Activated CD4-positive, alpha-beta T cell treated with anti-CD3 and anti-CD28 coated beads, Interleukin-2, amount 50 U/mL, for 24 hours (primary cell): ENCODE measurements at regions not wholly inside any gene's neighbourhood (a gene's known extent, or its start where the extent isn't known, plus 50 kb on each side); places are given as distances from the start of the nearest gene placed in this dataset.

Experiments
- DNase-seq, 2 donors: peaks; one replicate each; pipeline ENCODE4 v3.0.0-alpha.2; 2020; ENCODE audit warnings: low read depth in 1 of 2, low spot score in 1 of 2

DNA sequence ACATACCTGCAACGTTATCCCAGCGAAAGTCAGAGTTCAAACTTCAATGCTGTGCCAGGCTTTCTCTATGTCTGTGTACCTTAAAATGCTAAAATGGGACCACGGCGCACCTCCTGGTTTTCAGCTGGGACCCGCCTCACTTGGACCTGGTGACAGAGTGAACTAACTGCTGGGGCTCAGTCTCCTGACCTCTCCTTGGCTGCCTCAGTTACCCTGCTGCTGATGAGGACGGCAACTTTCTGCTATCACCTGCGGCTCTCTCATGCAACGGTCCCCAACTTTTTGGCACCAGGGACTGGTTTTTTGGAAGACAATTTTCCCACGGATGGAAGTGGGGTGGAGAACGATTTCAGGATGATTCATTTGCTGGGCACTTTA, 402.8 kb downstream of the BRD1 start:
- DNase-seq, result no peak

GRCh38 chr22:49423125-49423650, 404.5 kb downstream of the BRD1 start:
- DNase-seq, result no peak

DNA sequence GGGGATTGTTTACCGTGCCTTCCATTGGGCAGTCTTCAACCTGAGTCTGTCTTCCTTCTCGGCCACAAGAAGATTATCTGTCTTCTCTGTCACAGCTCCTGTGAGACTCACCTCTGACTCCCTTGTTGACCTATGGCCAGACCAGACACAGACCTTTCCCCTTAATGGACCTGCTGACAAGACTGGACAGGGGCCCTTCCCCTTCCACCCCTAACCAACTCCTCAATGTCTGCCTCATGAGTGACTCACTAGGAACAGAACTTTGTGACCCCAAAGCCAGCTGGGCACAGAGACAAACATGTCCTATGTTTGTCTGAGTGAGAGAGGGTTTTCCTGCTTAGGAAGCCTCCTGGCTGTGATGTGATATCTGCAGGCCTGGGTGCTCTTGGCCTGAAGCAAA, 405.0 kb downstream of the BRD1 start:
- DNase-seq, result no peak

DNA sequence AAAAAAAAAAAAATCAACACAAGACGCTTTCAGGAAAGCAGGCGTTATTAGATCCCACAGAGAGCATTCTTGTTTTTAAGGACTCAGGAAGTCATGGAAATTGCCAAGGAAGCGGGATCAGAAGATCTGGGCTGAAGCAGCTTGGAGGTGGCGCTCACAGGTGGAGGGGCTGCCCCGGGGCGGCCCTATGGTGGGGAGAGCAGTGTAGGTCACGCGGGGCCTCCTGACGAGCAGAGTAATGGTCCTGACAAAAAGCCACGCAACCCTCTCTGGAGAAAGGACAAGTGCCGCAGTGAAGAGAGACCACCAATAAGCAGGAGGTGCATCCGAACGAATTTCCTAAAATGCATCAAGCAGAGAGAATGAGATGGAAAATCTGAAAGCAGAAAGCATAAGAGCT, 407.0 kb downstream of the BRD1 start:
- DNase-seq, result no peak

- no peak for DNase-seq
These were observed 408.0 kb downstream of the BRD1 start for GRCh38 chr22:49419661-49420060.

DNA sequence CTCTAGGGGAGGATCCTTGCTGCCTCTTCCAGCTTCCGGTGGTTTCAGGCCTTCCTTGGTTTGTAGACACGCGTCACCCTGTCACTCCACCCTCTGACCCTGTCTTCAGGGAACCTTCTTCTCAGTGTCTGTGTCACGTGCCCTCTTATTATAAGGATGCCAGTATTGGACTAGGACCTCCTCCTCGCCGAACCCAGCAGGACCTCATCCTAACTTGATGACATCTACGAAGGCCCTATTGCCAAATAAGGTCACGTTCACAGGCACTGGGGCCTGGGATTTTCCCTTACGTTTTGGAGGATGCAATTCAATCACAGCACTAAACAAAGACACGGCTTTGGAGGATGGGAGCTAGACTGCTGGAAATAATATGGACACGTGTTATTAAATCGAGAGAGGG, 408.7 kb downstream of the BRD1 start:
- no peak for DNase-seq

- DNase-seq, result no peak
These were observed 409.3 kb downstream of the BRD1 start for GRCh38 chr22:49418341-49418894.

DNA sequence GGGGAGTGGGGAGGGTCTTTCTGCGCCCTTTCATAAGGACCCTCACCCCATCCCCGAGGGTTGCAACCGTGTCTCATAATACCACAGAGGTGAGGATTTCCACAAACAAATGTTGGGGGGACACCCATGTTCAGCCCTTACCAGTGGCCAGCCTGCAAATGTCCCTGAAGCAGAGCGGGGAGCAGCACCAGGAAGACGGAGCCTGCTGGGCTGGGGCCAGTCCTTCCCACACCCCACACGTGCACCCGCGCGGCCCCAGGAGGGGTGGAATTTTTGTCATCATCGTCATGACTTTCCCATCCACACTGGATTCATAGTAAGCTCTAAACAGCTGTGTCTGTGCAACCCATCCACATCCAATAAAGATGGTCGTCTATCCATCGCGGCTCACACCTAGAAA, 409.8 kb downstream of the BRD1 start:
- no peak for DNase-seq

DNA sequence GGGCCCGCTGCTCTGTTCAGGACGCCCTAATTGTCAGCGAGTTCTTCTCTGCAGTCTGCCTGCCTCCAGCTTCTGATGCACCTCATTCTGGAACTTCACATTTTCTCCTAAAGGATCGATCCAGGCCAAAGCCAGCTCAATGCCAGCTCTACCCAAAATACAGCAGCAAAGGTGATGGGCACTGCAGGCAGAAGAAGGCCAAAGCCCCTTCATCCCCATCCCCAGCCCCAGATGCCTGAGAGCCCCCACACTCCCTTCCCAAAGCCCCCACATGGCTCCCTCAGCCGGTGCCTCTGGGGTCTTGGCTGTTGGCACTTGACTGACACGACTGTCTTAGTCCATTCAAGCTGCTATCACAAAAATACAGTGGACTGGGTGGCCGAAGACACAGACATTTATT, 410.3 kb downstream of the BRD1 start:
- no peak for DNase-seq

DNA sequence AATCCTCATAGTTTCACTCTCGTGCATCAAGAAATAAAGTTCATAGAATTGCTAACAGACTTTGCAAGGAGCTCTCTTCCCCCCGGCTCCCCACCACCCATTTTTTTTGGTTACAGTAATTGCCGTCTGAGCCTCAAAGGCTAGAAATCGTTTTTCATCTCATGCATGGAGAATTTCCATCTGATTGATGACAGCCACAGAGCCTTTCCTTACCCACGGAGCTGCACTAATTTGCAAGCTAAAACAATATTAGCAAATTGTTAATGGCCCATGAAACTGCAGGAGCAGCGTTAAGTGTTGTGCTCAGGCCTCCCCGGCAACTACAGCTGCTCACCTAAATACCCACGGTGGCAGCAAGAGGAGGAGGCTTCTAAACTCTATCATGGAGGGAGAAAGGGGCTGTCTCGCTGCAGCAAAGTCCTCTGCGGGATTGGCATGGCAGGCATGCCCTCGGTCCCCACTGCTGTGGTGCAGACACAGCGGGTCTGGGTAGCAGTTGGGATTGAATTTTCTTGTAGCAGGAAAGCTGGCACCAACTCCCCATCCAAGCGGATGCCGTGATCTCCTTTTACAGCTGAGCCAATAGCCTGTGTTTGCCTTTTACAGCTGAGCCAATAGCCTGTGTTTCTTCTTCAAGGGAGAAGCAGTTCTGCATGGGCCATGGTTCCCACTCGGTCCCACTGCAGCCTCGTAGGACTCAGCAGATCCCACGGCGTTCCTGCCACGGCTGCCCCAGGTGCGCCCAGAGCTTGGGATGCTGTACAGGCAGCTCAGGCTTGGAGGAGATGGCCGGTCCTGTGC, 412.3 kb downstream of the BRD1 start:
- no peak for DNase-seq

- DNase-seq, result no peak
These were observed 414.1 kb downstream of the BRD1 start for GRCh38 chr22:49413551-49413950.

DNA sequence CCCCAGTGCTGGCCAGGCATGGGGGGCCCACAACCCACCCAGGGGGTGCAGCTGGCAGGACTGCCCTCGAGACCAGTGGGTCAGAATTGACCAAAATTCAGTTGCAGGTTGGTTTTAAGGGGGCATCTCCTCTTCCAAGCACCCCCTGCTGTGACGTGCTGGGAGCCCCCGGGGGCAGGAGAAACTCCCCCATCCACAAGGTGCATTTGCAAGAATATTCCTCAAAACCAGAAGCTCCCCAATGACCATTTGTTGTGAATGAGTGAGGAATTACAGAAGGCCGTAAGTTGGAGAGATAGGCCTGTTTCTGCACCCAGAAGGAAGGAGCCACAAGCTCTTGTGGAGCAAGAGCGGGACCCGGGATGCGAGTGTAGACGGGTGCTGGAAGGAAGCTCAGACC, 414.5 kb downstream of the BRD1 start:
- no peak for DNase-seq

GRCh38 chr22:49412236-49412635, 415.4 kb downstream of the BRD1 start:
- DNase-seq, result no peak

GRCh38 chr22:49411236-49411635, 416.4 kb downstream of the BRD1 start:
- no peak for DNase-seq

- no peak for DNase-seq
These were observed 419.4 kb downstream of the BRD1 start for GRCh38 chr22:49408102-49408836.

GRCh38 chr22:49406879-49407587, 420.6 kb downstream of the BRD1 start:
- DNase-seq, result no peak

- DNase-seq, result no peak
These were observed 421.5 kb downstream of the BRD1 start for GRCh38 chr22:49406047-49406650.

DNA sequence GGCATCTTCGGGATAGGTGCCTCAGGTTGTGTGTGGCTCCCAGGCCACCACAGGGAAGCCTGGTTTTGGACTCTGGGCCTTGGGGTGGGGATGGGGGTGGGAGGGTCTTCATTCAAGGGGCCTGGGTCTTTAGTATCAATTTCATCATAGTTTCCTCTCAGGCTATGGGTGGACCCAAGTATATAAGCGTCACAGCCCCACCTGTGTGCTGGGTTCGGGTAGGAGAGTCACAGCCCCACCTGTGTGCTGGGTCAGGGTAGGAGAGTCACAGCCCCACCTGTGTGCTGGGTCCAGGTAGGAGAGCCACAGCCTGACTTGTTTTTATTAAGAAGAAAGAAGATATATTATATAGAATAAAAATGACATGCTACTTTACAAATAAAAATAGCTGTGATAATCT, 422.1 kb downstream of the BRD1 start:
- no peak for DNase-seq

DNA sequence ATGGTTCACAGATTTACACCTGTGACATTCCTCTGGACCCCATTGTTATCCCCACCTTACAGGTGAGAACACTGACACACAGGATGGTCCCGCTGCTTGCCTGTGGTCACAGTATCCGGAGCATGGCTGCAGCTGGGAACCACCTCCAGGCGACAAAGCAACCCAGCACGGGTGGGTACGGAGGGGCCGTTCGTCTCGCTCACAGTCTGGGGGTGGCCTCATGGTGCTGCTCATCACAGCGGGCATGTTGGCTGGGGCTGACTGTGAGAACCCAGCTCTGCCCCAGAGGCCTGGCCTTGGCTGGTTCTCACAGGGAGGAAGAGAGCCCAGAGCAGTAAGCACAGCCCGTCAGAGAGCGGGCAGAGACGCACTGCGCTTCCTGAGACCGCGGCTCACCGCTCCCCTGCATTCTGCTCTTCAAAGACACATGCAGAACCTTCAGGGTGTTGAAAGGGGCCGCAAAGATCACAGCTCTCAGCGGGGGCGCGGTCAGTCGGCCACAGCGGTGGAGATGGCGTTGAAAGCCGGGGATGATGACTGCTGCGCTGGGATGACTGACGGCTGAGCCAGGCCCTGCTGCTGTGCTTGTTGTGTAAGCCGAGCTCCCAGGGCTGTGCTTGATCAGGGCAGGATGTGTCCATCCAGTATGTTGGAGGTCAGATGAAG, 423.0 kb downstream of the BRD1 start:
- no peak for DNase-seq

DNA sequence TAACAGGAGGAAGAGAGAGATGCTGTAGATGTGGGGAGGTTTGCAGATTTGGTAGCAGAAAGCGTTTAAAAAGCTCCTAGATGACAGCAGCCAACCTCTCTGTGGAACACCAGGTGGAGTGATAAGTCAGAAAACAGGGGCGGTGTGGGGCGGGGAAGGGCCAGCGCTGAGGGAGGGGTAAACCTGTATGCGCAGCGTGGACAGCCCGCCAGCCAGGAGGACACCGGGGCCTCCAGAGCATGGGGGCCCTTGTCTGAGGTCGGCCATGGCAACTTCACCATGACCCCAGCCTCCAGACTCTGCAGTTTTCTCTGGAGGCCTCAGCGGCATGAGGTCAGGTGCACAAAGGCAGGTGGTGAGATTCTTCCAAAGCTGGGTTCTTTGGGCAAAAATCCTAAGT, 423.7 kb downstream of the BRD1 start:
- no peak for DNase-seq

GRCh38 chr22:49403102-49403501, 424.6 kb downstream of the BRD1 start:
- no peak for DNase-seq
